ENCODE measurements at regions not wholly inside any gene's neighbourhood (a gene's known extent, or its start where the extent isn't known, plus 50 kb on each side); places are given as distances from the start of the nearest gene placed in this dataset.

GRCh38 chr9:118693645-118694044, 675.6 kb downstream of the BRINP1 start:
- no peak for TF ChIP-seq CTCF (IDR thresholded peaks at IDR 0.05; ENCODE audit: low read depth, low read length)
- no peak for TF ChIP-seq POLR2A (IDR thresholded peaks at IDR 0.05; ENCODE audit: extremely low read depth, insufficient read length)
